IMR-90 (cell line): ENCODE measurements at regions not wholly inside any gene's neighbourhood (a gene's known extent, or its start where the extent isn't known, plus 50 kb on each side); places are given as distances from the start of the nearest gene placed in this dataset.

Experiments used
- BHLHE40 ChIP-seq: fragments of 150-350 bp; IDR thresholded peaks from 2 replicates; pipeline ENCODE4 v1.6.1; 2016; ENCODE audit warnings: mild to moderate bottlenecking, low read depth, low read length
- CEBPB ChIP-seq: IDR thresholded peaks from 2 replicates; pipeline ENCODE4 v1.6.1; 2012; ENCODE audit warnings: low read depth, low read length, improper control_type of control experiment
- MAZ ChIP-seq: IDR thresholded peaks from 2 replicates; pipeline ENCODE4 v1.6.1; 2012; ENCODE audit warnings: low read depth, mild to moderate bottlenecking, low read length, improper control_type of control experiment, moderate library complexity, borderline replicate concordance
- MXI1 ChIP-seq: IDR thresholded peaks from 2 replicates; pipeline ENCODE4 v1.6.1; 2012; ENCODE audit warnings: low read depth, mild to moderate bottlenecking, low read length, moderate library complexity, borderline replicate concordance
- POLR2A ChIP-seq: IDR thresholded peaks from 2 replicates; pipeline ENCODE4 v1.6.1; 2012; ENCODE audit warnings: mild to moderate bottlenecking, low read depth, low read length
- RCOR1 ChIP-seq: IDR thresholded peaks from 2 replicates; pipeline ENCODE4 v1.6.1; 2012; ENCODE audit warnings: mild to moderate bottlenecking, low read length, improper control_type of control experiment; ENCODE audit not compliant: insufficient replicate concordance
- RFX5 ChIP-seq: IDR thresholded peaks from 2 replicates; pipeline ENCODE4 v1.8.0; 2012; ENCODE audit warnings: low read depth, mild to moderate bottlenecking, low read length, moderate library complexity
- SMC3 ChIP-seq: fragments of 150-350 bp; IDR thresholded peaks from 2 replicates; pipeline ENCODE4 v1.6.1; 2016; ENCODE audit warnings: low read depth, mild to moderate bottlenecking, antibody characterized with exemption, low read length, moderate library complexity
- TF ChIP-seq, protein P1 (sequence below): conservative IDR thresholded peaks from 2 replicates; pipeline ENCODE4 v1.5.1; 2012; ENCODE audit warnings: mild to moderate bottlenecking, low read depth, low read length, improper control_type of control experiment
- TF ChIP-seq, protein P2 (sequence below): fragments of 150-350 bp; IDR thresholded peaks from 2 replicates; pipeline ENCODE4 v1.6.1; 2017; ENCODE audit warnings: mild to moderate bottlenecking, antibody characterized with exemption, low read length, low read depth
- TF ChIP-seq, protein P3 (sequence below): fragments of 150-350 bp; IDR thresholded peaks from 2 replicates; pipeline ENCODE4 v1.6.1; 2016; ENCODE audit warnings: low read depth, mild to moderate bottlenecking, low read length, moderate library complexity, borderline replicate concordance

DNA sequence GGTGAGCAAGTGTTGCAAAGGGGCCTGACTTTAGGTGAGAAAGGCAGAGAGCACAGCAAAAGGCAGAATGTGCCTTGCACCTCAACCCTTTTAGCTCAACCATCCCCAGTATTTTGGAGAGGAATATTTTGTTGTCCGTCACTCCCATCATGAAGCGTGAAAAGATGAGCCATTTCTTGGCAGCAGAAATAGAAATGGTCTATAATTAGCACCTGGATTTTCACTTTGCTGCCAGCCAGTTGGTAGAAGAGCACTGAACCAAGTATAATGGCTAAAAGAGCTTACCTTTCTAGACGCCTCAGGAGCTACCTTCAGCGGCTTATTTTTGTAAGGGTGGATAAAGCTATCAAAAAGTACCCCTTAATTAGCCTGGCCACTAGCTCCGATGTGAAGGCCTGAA, 406.7 kb downstream of the OCA2 start:
- TF ChIP-seq, protein P1, sequence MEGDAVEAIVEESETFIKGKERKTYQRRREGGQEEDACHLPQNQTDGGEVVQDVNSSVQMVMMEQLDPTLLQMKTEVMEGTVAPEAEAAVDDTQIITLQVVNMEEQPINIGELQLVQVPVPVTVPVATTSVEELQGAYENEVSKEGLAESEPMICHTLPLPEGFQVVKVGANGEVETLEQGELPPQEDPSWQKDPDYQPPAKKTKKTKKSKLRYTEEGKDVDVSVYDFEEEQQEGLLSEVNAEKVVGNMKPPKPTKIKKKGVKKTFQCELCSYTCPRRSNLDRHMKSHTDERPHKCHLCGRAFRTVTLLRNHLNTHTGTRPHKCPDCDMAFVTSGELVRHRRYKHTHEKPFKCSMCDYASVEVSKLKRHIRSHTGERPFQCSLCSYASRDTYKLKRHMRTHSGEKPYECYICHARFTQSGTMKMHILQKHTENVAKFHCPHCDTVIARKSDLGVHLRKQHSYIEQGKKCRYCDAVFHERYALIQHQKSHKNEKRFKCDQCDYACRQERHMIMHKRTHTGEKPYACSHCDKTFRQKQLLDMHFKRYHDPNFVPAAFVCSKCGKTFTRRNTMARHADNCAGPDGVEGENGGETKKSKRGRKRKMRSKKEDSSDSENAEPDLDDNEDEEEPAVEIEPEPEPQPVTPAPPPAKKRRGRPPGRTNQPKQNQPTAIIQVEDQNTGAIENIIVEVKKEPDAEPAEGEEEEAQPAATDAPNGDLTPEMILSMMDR: no peak
- TF ChIP-seq POLR2A: no peak
- no peak for TF ChIP-seq CEBPB
- no peak for TF ChIP-seq BHLHE40
- TF ChIP-seq MAZ: no peak
- TF ChIP-seq RFX5: no peak
- no peak for TF ChIP-seq SMC3
- TF ChIP-seq RCOR1: no peak
- TF ChIP-seq, protein P2, sequence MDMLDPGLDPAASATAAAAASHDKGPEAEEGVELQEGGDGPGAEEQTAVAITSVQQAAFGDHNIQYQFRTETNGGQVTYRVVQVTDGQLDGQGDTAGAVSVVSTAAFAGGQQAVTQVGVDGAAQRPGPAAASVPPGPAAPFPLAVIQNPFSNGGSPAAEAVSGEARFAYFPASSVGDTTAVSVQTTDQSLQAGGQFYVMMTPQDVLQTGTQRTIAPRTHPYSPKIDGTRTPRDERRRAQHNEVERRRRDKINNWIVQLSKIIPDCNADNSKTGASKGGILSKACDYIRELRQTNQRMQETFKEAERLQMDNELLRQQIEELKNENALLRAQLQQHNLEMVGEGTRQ: no peak
- no peak for TF ChIP-seq MXI1
- TF ChIP-seq, protein P3, sequence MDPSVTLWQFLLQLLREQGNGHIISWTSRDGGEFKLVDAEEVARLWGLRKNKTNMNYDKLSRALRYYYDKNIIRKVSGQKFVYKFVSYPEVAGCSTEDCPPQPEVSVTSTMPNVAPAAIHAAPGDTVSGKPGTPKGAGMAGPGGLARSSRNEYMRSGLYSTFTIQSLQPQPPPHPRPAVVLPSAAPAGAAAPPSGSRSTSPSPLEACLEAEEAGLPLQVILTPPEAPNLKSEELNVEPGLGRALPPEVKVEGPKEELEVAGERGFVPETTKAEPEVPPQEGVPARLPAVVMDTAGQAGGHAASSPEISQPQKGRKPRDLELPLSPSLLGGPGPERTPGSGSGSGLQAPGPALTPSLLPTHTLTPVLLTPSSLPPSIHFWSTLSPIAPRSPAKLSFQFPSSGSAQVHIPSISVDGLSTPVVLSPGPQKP: no peak
